ENCODE measurements at regions not wholly inside any gene's neighbourhood (a gene's known extent, or its start where the extent isn't known, plus 50 kb on each side); places are given as distances from the start of the nearest gene placed in this dataset.

DNA sequence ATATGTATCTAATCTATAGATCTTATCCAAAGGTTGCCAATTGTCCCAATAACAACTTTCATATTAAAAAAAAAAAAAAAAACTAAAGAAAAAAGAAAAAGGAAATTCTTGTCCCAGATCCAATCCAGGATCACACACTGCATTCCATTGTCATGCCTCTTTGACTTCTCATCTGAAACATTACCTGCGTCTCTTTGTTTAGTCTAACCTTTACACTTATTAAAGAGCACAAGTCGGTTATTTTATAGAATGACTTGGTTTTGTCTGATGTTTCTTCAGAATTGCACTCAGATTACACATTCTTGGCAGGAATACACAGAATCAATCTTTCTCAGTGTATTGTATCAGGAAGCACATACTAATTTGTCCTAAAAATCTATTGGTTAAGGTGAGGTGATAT, 392.5 kb upstream of the KLHL29 start:
- DNase-seq (ENCODE audit: low read depth) = no peak
- TF ChIP-seq, protein P1, sequence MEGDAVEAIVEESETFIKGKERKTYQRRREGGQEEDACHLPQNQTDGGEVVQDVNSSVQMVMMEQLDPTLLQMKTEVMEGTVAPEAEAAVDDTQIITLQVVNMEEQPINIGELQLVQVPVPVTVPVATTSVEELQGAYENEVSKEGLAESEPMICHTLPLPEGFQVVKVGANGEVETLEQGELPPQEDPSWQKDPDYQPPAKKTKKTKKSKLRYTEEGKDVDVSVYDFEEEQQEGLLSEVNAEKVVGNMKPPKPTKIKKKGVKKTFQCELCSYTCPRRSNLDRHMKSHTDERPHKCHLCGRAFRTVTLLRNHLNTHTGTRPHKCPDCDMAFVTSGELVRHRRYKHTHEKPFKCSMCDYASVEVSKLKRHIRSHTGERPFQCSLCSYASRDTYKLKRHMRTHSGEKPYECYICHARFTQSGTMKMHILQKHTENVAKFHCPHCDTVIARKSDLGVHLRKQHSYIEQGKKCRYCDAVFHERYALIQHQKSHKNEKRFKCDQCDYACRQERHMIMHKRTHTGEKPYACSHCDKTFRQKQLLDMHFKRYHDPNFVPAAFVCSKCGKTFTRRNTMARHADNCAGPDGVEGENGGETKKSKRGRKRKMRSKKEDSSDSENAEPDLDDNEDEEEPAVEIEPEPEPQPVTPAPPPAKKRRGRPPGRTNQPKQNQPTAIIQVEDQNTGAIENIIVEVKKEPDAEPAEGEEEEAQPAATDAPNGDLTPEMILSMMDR (conservative IDR thresholded peaks at IDR 0.05; ENCODE audit: low read depth, low read length) = no peak

GRCh38 chr2:22993250-22993649, 391.7 kb upstream of the KLHL29 start:
- no peak overlapping the region for H3K4me3 ChIP-seq (ENCODE audit: low read length)
- TF ChIP-seq, protein P1 (conservative IDR thresholded peaks at IDR 0.05; ENCODE audit: low read depth, low read length) = no peak
- no peak for DNase-seq (ENCODE audit: low read depth)

More for the DNA sequence above, 392.5 kb upstream of the KLHL29 start:
- no peak overlapping the region for H3K4me3 ChIP-seq (ENCODE audit: low read length)

DNA sequence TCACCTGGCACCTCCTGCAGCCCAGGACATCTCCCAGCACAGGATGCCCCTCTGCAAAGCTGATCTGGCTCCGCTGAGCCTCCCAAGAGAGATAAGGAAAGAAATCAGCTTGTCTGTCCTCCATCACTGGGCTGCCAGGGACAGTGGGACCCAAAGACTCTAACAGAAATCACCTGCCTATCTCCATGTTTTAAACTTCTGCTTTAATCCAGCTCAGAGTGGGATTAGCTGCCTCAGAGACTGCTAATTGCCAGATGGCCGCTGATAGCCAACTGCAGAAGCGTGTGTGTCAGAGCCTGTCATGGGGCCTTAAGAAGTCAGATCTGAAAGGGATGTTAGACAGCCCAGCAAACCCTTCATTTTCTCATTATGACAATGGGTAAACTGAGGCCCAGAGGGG, 389.4 kb upstream of the KLHL29 start:
- H3K4me3 ChIP-seq (ENCODE audit: low read length) = no peak overlapping the region
- DNase-seq (ENCODE audit: low read depth) = no peak
- TF ChIP-seq, protein P1 (conservative IDR thresholded peaks at IDR 0.05; ENCODE audit: low read depth, low read length) = no peak

- TF ChIP-seq, protein P1 (conservative IDR thresholded peaks at IDR 0.05; ENCODE audit: low read depth, low read length) = no peak
- H3K4me3 ChIP-seq (ENCODE audit: low read length) = no peak overlapping the region
- no peak for DNase-seq (ENCODE audit: low read depth)
Measured at GRCh38 chr2:22996911-22997310, 388.1 kb upstream of the KLHL29 start.

GRCh38 chr2:22998359-22998758, 386.6 kb upstream of the KLHL29 start:
- TF ChIP-seq, protein P1 (conservative IDR thresholded peaks at IDR 0.05; ENCODE audit: low read depth, low read length) = no peak
- H3K4me3 ChIP-seq (ENCODE audit: low read length) = no peak overlapping the region
- no peak for DNase-seq (ENCODE audit: low read depth)

DNA sequence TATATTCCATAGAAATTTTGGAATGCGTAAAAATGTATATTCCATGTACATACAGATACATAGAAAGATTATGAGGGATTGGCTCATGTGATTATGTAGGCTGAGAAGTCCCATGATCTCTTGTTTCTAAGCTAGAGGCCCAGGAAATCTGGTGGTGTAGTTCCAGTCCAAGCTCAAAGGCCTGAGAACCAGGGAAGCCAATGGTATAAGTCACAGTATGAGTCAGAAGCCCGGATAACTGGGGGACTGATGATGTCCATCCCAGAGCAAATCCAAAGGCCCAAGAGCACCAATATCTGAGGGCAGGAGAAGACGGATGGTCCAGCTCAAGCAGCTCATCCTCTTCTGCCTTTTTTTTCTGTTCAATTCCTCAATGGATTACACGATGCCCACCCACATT, 385.0 kb upstream of the KLHL29 start:
- DNase-seq (ENCODE audit: low read depth) = no peak
- TF ChIP-seq, protein P1 (conservative IDR thresholded peaks at IDR 0.05; ENCODE audit: low read depth, low read length) = no peak
- no peak overlapping the region for H3K4me3 ChIP-seq (ENCODE audit: low read length)

DNA sequence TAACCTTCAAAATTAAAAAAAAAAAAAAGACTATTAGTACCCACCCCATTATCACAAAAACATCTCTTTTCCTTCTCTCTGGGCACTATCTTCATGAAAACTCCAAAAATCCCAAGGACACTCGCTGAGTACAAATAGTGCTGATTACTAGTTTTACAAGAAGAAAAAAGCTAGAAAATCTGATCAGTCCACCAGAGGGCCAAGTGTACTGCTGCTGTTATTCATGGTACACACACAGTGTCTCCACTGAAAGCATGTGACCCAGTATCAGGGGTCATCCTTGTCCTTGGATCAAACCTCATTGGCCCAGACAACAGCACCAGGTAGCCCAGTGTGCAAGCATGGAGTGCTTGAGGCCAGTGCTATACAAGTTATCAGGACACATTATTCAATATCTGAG, 382.7 kb upstream of the KLHL29 start:
- H3K4me3 ChIP-seq (ENCODE audit: low read length) = no peak overlapping the region
- DNase-seq (ENCODE audit: low read depth) = no peak
- TF ChIP-seq, protein P1 (conservative IDR thresholded peaks at IDR 0.05; ENCODE audit: low read depth, low read length) = peak; percentile 14

Data from retinal pigment epithelial cell (primary cell).